A549 (cell line): ENCODE measurements at regions not wholly inside any gene's neighbourhood (a gene's known extent, or its start where the extent isn't known, plus 50 kb on each side); places are given as distances from the start of the nearest gene placed in this dataset.

Experiments
- ATAC-seq, 2 experiments: fragments of 200-7000 bp in 1 of 2; fragments of >200 bp in 1 of 2; cut with Nextera tagmentation in 1 of 2; cut with Tn5 transposase in 1 of 2; 3 replicates each; pipeline versions ENCODE4 v1.8.0 to v1.9.1; 2018 to 2020; ENCODE audit warnings: mild to moderate bottlenecking in 1 of 2, moderate library complexity in 1 of 2
- CTCF ChIA-PET: fragments of 300-600 bp; sonication (Branson Sonifier 250); formaldehyde crosslinking; extraction: SDS; loops from one replicate; lab custom pipeline; 2021; ENCODE audit warnings: antibody characterized with exemption, inconsistent platforms; lab: Yijun Ruan, JAX
- POLR2A ChIA-PET: fragments of 350-600 bp; formaldehyde crosslinking; extraction: SDS; loops from one replicate; lab custom pipeline; 2021; ENCODE audit warnings: antibody characterized with exemption, inconsistent platforms; lab: Yijun Ruan, JAX
- DNase-seq, 2 experiments: peaks; one replicate each; pipeline versions ENCODE4 v3.0.0 to v3.0.0-alpha.2; 2011 to 2016; ENCODE audit warnings: low read depth in 1 of 2, low spot score in 1 of 2
- FAIRE-seq: peaks from 2 replicates; lab custom pipeline; 2011; peaks lifted over from hg19 to GRCh38; lab: Jason Lieb, UNC
- H3K27ac ChIP-seq, 2 experiments: fragments of >200 bp; sonication (Bioruptor Twin); formaldehyde crosslinking; 3 replicates each; pipeline ENCODE4 v1.5.1; 2016 to 2017
- H3K4me1 ChIP-seq: fragments of >200 bp; sonication (Bioruptor Twin); formaldehyde crosslinking; 3 replicates; pipeline ENCODE4 v1.6.1; 2016
- H3K4me2 ChIP-seq: fragments of >200 bp; sonication (Bioruptor Twin); formaldehyde crosslinking; 3 replicates; pipeline ENCODE4 v1.6.1; 2016
- H3K4me3 ChIP-seq: fragments of >200 bp; sonication (Bioruptor Twin); formaldehyde crosslinking; 3 replicates; pipeline ENCODE4 v1.5.1; 2016
- H3K9me3 ChIP-seq: fragments of >200 bp; sonication (Bioruptor Twin); formaldehyde crosslinking; 3 replicates; pipeline ENCODE4 v1.6.1; 2016
- CBX2 ChIP-seq: fragments of 200-600 bp; sonication (generic); IDR thresholded peaks from 2 replicates; pipeline ENCODE4 v1.6.1; 2016; ENCODE audit warnings: low read depth, mild to moderate bottlenecking, borderline replicate concordance
- CHD2 ChIP-seq: fragments of 150-350 bp; IDR thresholded peaks from 2 replicates; pipeline ENCODE4 v1.6.1; 2014; ENCODE audit warnings: low read length; ENCODE audit not compliant: partially characterized antibody
- EP300 ChIP-seq, 2 experiments: fragments of >200 bp; sonication (Bioruptor Twin); formaldehyde crosslinking; IDR thresholded peaks; 2 replicates in 1 of 2; 3 replicates in 1 of 2; pipeline ENCODE4 v1.6.1; 2016 to 2017
- ESRRA ChIP-seq: fragments of 150-350 bp; IDR thresholded peaks from 2 replicates; pipeline ENCODE4 v1.6.1; 2014; ENCODE audit warnings: mild to moderate bottlenecking, low read length, borderline replicate concordance
- FOSB ChIP-seq: fragments of 250-450 bp; sonication (Bioruptor Pico); IDR thresholded peaks from 2 replicates; pipeline ENCODE4 v1.5.0; 2020; ENCODE audit warnings: mild to moderate bottlenecking, moderate library complexity
- HMGXB4 ChIP-seq: fragments of 250-450 bp; sonication (Bioruptor Pico); IDR thresholded peaks from 2 replicates; pipeline ENCODE4 v1.5.0; 2021; ENCODE audit warnings: mild to moderate bottlenecking, moderate library complexity, borderline replicate concordance
- HOXB13 ChIP-seq: fragments of 250-450 bp; sonication (Bioruptor Pico); IDR thresholded peaks from 2 replicates; pipeline ENCODE4 v1.5.0; 2020; ENCODE audit warnings: low read depth, mild to moderate bottlenecking, moderate library complexity
- JUN ChIP-seq, 2 experiments: fragments of >200 bp; sonication (Bioruptor Twin); formaldehyde crosslinking; IDR thresholded peaks; 2 replicates in 1 of 2; 3 replicates in 1 of 2; pipeline ENCODE4 v1.6.1; 2016 to 2017
- JUNB ChIP-seq: fragments of >200 bp; sonication (Bioruptor Twin); formaldehyde crosslinking; IDR thresholded peaks from 2 replicates; pipeline ENCODE4 v1.6.1; 2016
- NPAS2 ChIP-seq: fragments of 250-450 bp; sonication (Bioruptor Pico); IDR thresholded peaks from 2 replicates; pipeline ENCODE4 v1.8.0; 2022; ENCODE audit warnings: mild to moderate bottlenecking, moderate library complexity, borderline replicate concordance
- PHF8 ChIP-seq: fragments of 200-600 bp; sonication (generic); IDR thresholded peaks from 2 replicates; pipeline ENCODE4 v1.6.1; 2016; ENCODE audit warnings: low read depth, mild to moderate bottlenecking, antibody characterized with exemption, moderate library complexity, borderline replicate concordance
- POLR2AphosphoS2 ChIP-seq: conservative IDR thresholded peaks from 2 replicates; pipeline ENCODE4 v1.6.1; 2012; ENCODE audit warnings: low read length, improper control_type of control experiment, inconsistent platforms
- RARB ChIP-seq: fragments of 250-450 bp; sonication (Bioruptor Pico); IDR thresholded peaks from 2 replicates; pipeline ENCODE4 v1.8.0; 2021; ENCODE audit warnings: mild to moderate bottlenecking, moderate library complexity
- RCOR1 ChIP-seq: fragments of 150-350 bp; IDR thresholded peaks from 2 replicates; pipeline ENCODE4 v1.6.1; 2014; ENCODE audit warnings: antibody characterized with exemption, low read length, low read depth
- RNF2 ChIP-seq: fragments of 200-600 bp; sonication (generic); IDR thresholded peaks from 2 replicates; pipeline ENCODE4 v1.6.1; 2016; ENCODE audit warnings: low read depth, mild to moderate bottlenecking, antibody characterized with exemption, moderate library complexity, borderline replicate concordance
- SMC3 ChIP-seq: fragments of >200 bp; sonication (Bioruptor Twin); formaldehyde crosslinking; IDR thresholded peaks from 3 replicates; pipeline ENCODE4 v1.6.1; 2018; ENCODE audit warnings: inconsistent platforms
- SREBF2 ChIP-seq: fragments of 450-650 bp; IDR thresholded peaks from 2 replicates; pipeline ENCODE4 v1.6.1; 2014; ENCODE audit warnings: mild to moderate bottlenecking, moderate library complexity
- TFCP2L1 ChIP-seq: fragments of 250-450 bp; sonication (Bioruptor Pico); IDR thresholded peaks from 2 replicates; pipeline ENCODE4 v1.5.0; 2021; ENCODE audit warnings: mild to moderate bottlenecking
- ZC3H11A ChIP-seq: fragments of 450-650 bp; IDR thresholded peaks from 2 replicates; pipeline ENCODE4 v1.6.1; 2014; ENCODE audit warnings: antibody characterized with exemption, mild to moderate bottlenecking
- ZFP36 ChIP-seq: fragments of 450-650 bp; IDR thresholded peaks from 2 replicates; pipeline ENCODE4 v1.6.1; 2014; ENCODE audit warnings: borderline replicate concordance; ENCODE audit not compliant: partially characterized antibody
- ZSCAN20 ChIP-seq: fragments of 250-450 bp; sonication (Bioruptor Pico); IDR thresholded peaks from 2 replicates; pipeline ENCODE4 v1.8.0; 2022; ENCODE audit warnings: mild to moderate bottlenecking, moderate library complexity
- WGBS: methylation state at CpG from one replicate; pipeline ENCODE4 v1.1.6; 2017; ENCODE audit errors: missing lambda C conversion rate; 5-methylcytosine and 5-hydroxymethylcytosine counted together
- TF ChIP-seq, protein P1 (sequence below): fragments of >200 bp; sonication (Bioruptor Twin); formaldehyde crosslinking; IDR thresholded peaks from 3 replicates; pipeline ENCODE4 v1.6.1; 2016
- TF ChIP-seq, protein P2 (sequence below): IDR thresholded peaks from 2 replicates; pipeline ENCODE4 v1.6.1; 2012

DNA sequence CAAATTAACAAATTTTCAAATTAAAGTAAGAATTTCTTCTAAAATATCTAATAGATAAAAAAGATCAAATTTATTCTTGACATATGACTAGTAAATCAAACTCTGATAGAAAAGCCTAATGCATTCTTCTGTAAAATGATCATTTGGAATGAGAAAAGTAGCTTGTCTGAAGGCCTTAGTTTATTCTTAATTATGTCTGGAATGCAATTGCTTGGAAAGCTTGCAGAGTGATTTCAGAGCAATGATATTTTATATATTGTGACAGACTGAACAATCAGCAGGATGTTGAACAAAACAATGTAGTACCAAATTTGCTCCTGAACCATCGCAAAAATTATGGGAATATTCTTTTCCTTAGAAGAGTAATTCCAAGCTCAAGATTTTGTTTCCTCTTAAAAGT is 789.6 kb upstream of the NOVA1 start:
- no peaks in the 10 kb centered on the region for H3K4me1 ChIP-seq
- no peak overlapping the region for H3K4me3 ChIP-seq
- POLR2A ChIA-PET: no interaction called here
- FAIRE-seq (no peak), ATAC-seq (no peak), DNase-seq (no peak)
- CTCF ChIA-PET: no interaction called here
- 58% methylated on average over 1 of the region's 1 CpG for WGBS
- TF ChIP-seq ZFP36: no peak
- TF ChIP-seq JUNB: no peak
- TF ChIP-seq RCOR1: no peak
- no peak for TF ChIP-seq RARB (CRISPR knock-in tag)
- no peak for TF ChIP-seq PHF8
- TF ChIP-seq, protein P1, sequence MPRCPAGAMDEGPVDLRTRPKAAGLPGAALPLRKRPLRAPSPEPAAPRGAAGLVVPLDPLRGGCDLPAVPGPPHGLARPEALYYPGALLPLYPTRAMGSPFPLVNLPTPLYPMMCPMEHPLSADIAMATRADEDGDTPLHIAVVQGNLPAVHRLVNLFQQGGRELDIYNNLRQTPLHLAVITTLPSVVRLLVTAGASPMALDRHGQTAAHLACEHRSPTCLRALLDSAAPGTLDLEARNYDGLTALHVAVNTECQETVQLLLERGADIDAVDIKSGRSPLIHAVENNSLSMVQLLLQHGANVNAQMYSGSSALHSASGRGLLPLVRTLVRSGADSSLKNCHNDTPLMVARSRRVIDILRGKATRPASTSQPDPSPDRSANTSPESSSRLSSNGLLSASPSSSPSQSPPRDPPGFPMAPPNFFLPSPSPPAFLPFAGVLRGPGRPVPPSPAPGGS: no peak
- no peak for TF ChIP-seq SMC3
- TF ChIP-seq HOXB13 (CRISPR knock-in tag): no peak
- no peak overlapping the region for H3K4me2 ChIP-seq
- H3K27ac ChIP-seq: no peak overlapping the region
- H3K9me3 ChIP-seq: no peaks in the 10 kb centered on the region

DNA sequence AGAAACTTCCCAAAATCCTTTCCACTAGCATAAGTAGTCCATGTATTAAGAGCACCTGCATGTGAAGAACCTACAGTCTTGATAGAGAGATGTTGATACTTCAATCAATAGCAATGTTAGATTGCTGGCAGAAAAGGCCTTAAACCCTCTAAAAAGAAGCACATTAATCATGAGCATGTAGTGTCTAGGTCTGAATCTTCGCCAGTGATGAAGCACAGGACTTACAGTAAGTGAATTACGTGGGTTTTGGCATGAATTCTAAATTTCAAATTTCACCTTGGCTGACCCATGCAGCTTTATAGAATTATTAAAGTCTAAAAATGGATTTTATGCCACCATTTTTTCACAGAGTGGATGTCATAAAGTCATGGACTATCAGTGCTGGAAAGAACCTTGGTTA is 791.6 kb upstream of the NOVA1 start:
- H3K4me3 ChIP-seq: no peak overlapping the region
- ChIA-PET POLR2A (no interaction called here), CTCF (no interaction called here)
- no peak for ATAC-seq
- H3K27ac ChIP-seq: no peak overlapping the region
- FAIRE-seq: no peak
- H3K4me1 ChIP-seq: no peaks in the 10 kb centered on the region
- DNase-seq: no peak
- H3K4me2 ChIP-seq: no peak overlapping the region
- no peaks in the 10 kb centered on the region for H3K9me3 ChIP-seq
- TF ChIP-seq FOSB: no peak
- no peak for TF ChIP-seq HMGXB4
- TF ChIP-seq SREBF2: no peak
- no peak for TF ChIP-seq TFCP2L1 (CRISPR knock-in tag)
- no peak for TF ChIP-seq JUN (IDR thresholded peaks at IDR 0.05)
- no peak for TF ChIP-seq CHD2
- 13% methylated on average over 2 of the region's 2 CpGs for WGBS

DNA sequence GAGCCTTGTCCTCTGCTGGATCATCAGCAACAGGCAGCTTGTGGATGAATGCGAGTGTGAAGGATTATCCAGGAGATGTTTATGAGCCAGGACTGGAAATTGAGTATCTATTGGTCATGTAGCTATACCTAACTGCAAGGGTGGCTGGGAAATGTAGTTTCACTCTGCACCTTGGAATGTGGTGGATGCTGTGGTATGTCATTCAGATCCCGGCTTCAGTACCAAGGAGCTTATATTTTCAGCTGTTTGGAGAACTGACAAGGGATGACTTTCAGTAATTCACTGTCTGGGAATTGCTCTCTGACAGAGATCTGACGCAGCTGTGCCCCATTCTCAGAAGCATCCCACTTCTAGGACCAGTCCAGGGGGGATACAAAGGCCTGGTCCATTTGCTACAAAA is 792.3 kb upstream of the NOVA1 start:
- POLR2A ChIA-PET: no interaction called here
- CTCF ChIA-PET: no interaction called here

GRCh38 chr14:27391331-27391730 is 793.5 kb upstream of the NOVA1 start:
- TF ChIP-seq ZSCAN20 (no peak), ZC3H11A (no peak), RNF2 (no peak), FOSB (no peak)
- TF ChIP-seq, protein P1: no peak
- Histone ChIP-seq H3K9me3 (no peaks in the 10 kb centered on the region), H3K4me2 (no peak overlapping the region), H3K4me1 (no peaks in the 10 kb centered on the region), H3K27ac (no peak overlapping the region), H3K4me3 (no peak overlapping the region)
- 25% methylated on average over 4 of the region's 4 CpGs for WGBS
- ATAC-seq: no peak
- no peak for FAIRE-seq
- ChIA-PET POLR2A (no interaction called here), CTCF (no interaction called here)
- DNase-seq: no peak

More for the DNA sequence above, 792.3 kb upstream of the NOVA1 start:
- no peak for TF ChIP-seq JUN (IDR thresholded peaks at IDR 0.05)
- no peak for TF ChIP-seq RNF2
- no peak for TF ChIP-seq ESRRA
- no peak for TF ChIP-seq PHF8
- TF ChIP-seq POLR2AphosphoS2: no peak
- TF ChIP-seq CBX2: no peak
- TF ChIP-seq EP300 (IDR thresholded peaks at IDR 0.05): no peak
- no peak for TF ChIP-seq NPAS2
- TF ChIP-seq, protein P2, sequence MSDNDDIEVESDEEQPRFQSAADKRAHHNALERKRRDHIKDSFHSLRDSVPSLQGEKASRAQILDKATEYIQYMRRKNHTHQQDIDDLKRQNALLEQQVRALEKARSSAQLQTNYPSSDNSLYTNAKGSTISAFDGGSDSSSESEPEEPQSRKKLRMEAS: no peak
- Histone ChIP-seq H3K4me2 (no peak overlapping the region), H3K27ac (no peak overlapping the region), H3K4me1 (no peaks in the 10 kb centered on the region), H3K4me3 (no peak overlapping the region), H3K9me3 (no peaks in the 10 kb centered on the region)
- FAIRE-seq (no peak), DNase-seq (no peak), ATAC-seq (no peak)
- 16% methylated on average over 3 of the region's 3 CpGs for WGBS
